WTC11 (cell line): ENCODE measurements at regions not wholly inside any gene's neighbourhood (a gene's known extent, or its start where the extent isn't known, plus 50 kb on each side); places are given as distances from the start of the nearest gene placed in this dataset.

Experiments
- ATAC-seq: fragments of 200-7000 bp; cut with Tn5 transposase; 2 replicates; pipeline ENCODE4 v1.10.0; 2021; ENCODE audit warnings: mild to moderate bottlenecking, moderate library complexity
- CTCF ChIA-PET: fragments of 300-600 bp; sonication (Branson Sonifier 250); formaldehyde crosslinking; loops from one replicate; lab custom pipeline; 2021; ENCODE audit warnings: antibody characterized with exemption; lab: Charles Lee
- POLR2A ChIA-PET: fragments of 350-600 bp; sonication (Branson Sonifier 250); formaldehyde crosslinking; loops from one replicate; lab custom pipeline; 2021; ENCODE audit warnings: antibody characterized with exemption; lab: Charles Lee
- DNase-seq: peaks from one replicate; pipeline ENCODE4 v3.0.0; 2021; ENCODE audit warnings: low spot score
- H3K27ac Mint-ChIP-seq: 2 replicates; pipeline ENCODE4 v1.8.0; 2021; ENCODE audit warnings: mixed read lengths
- H3K27me3 Mint-ChIP-seq: 2 replicates; pipeline ENCODE4 v1.8.0; 2021; ENCODE audit warnings: low read depth, mild to moderate bottlenecking, moderate library complexity, mixed read lengths
- H3K36me3 Mint-ChIP-seq: 2 replicates; pipeline ENCODE4 v1.8.0; 2021; ENCODE audit warnings: mixed read lengths
- H3K4me1 Mint-ChIP-seq: 2 replicates; pipeline ENCODE4 v1.8.0; 2022; ENCODE audit warnings: mixed read lengths
- H3K4me3 Mint-ChIP-seq: 2 replicates; pipeline ENCODE4 v1.8.0; 2021; ENCODE audit warnings: mild to moderate bottlenecking, moderate library complexity, mixed read lengths
- H3K9me3 Mint-ChIP-seq: 2 replicates; pipeline ENCODE4 v1.8.0; 2021; ENCODE audit warnings: mixed read lengths
- CREB1 ChIP-seq: sonication (generic); formaldehyde crosslinking; IDR thresholded peaks from 2 replicates; pipeline ENCODE4 v1.8.0; 2023; ENCODE audit warnings: mild to moderate bottlenecking, missing genetic modification reagents
- ELF4 ChIP-seq: sonication (generic); formaldehyde crosslinking; IDR thresholded peaks from 2 replicates; pipeline ENCODE4 v1.8.1; 2022; ENCODE audit warnings: low read depth, mild to moderate bottlenecking, moderate library complexity, missing genetic modification reagents
- EMX1 ChIP-seq: fragments of 250-450 bp; sonication (Bioruptor Pico); IDR thresholded peaks from 2 replicates; pipeline ENCODE4 v1.8.0; 2021; ENCODE audit warnings: mild to moderate bottlenecking
- ESRRA ChIP-seq: sonication (generic); formaldehyde crosslinking; IDR thresholded peaks from 2 replicates; pipeline ENCODE4 v1.8.1; 2022; ENCODE audit warnings: mild to moderate bottlenecking, missing genetic modification reagents, borderline replicate concordance
- IRF1 ChIP-seq: sonication (generic); formaldehyde crosslinking; IDR thresholded peaks from 2 replicates; pipeline ENCODE4 v1.8.0; 2023; ENCODE audit warnings: missing genetic modification reagents
- MAX ChIP-seq: sonication (generic); formaldehyde crosslinking; IDR thresholded peaks from 2 replicates; pipeline ENCODE4 v1.8.0; 2022; ENCODE audit warnings: mild to moderate bottlenecking, missing genetic modification reagents
- NR2C2 ChIP-seq: sonication (generic); formaldehyde crosslinking; IDR thresholded peaks from 2 replicates; pipeline ENCODE4 v1.8.0; 2022; ENCODE audit warnings: mild to moderate bottlenecking, missing genetic modification reagents
- SMAD3 ChIP-seq: sonication (generic); formaldehyde crosslinking; IDR thresholded peaks from 2 replicates; pipeline ENCODE4 v1.8.0; 2022; ENCODE audit warnings: missing genetic modification reagents, mild to moderate bottlenecking, borderline replicate concordance
- SOX15 ChIP-seq: fragments of 250-450 bp; sonication (Bioruptor Pico); IDR thresholded peaks from 2 replicates; pipeline ENCODE4 v1.9.0; 2021; ENCODE audit warnings: mild to moderate bottlenecking
- SP1 ChIP-seq: sonication (generic); formaldehyde crosslinking; conservative IDR thresholded peaks from 2 replicates; pipeline ENCODE4 v1.8.1; 2022; ENCODE audit warnings: missing genetic modification reagents
- TCF7 ChIP-seq: sonication (generic); formaldehyde crosslinking; IDR thresholded peaks from 2 replicates; pipeline ENCODE4 v1.8.0; 2022; ENCODE audit warnings: mild to moderate bottlenecking, low read depth, missing genetic modification reagents, moderate library complexity
- TP53 ChIP-seq: sonication (generic); formaldehyde crosslinking; IDR thresholded peaks from 2 replicates; pipeline ENCODE4 v1.8.1; 2023; ENCODE audit warnings: mild to moderate bottlenecking, missing genetic modification reagents
- ZNF219 ChIP-seq: sonication (generic); formaldehyde crosslinking; IDR thresholded peaks from 2 replicates; pipeline ENCODE4 v1.8.0; 2023; ENCODE audit warnings: missing genetic modification reagents, mild to moderate bottlenecking, borderline replicate concordance
- ZNF232 ChIP-seq: sonication (generic); formaldehyde crosslinking; IDR thresholded peaks from 2 replicates; pipeline ENCODE4 v1.8.0; 2022; ENCODE audit warnings: mild to moderate bottlenecking, missing genetic modification reagents
- ZNF263 ChIP-seq: sonication (generic); formaldehyde crosslinking; IDR thresholded peaks from 2 replicates; pipeline ENCODE4 v1.8.1; 2022; ENCODE audit warnings: low read depth, mild to moderate bottlenecking, moderate library complexity, missing genetic modification reagents
- ZNF396 ChIP-seq: fragments of 250-450 bp; sonication (Bioruptor Pico); IDR thresholded peaks from 2 replicates; pipeline ENCODE4 v1.8.0; 2021; ENCODE audit warnings: mild to moderate bottlenecking, moderate library complexity, borderline replicate concordance
- ZNF423 ChIP-seq: fragments of 250-450 bp; sonication (Bioruptor Pico); IDR thresholded peaks from 2 replicates; pipeline ENCODE4 v2.1.2; 2022; ENCODE audit warnings: mild to moderate bottlenecking, moderate library complexity
- TF ChIP-seq, protein P1 (sequence below): sonication (generic); formaldehyde crosslinking; IDR thresholded peaks from 2 replicates; pipeline ENCODE4 v1.8.1; 2023; ENCODE audit warnings: mild to moderate bottlenecking, missing genetic modification reagents, moderate library complexity
- TF ChIP-seq, protein P2 (sequence below): fragments of 250-450 bp; sonication (Bioruptor Pico); conservative IDR thresholded peaks from 2 replicates; pipeline ENCODE4 v1.9.0; 2021; ENCODE audit warnings: mild to moderate bottlenecking
- TF ChIP-seq, protein P3 (sequence below): sonication (generic); formaldehyde crosslinking; IDR thresholded peaks from 2 replicates; pipeline ENCODE4 v1.8.1; 2023; ENCODE audit warnings: mild to moderate bottlenecking, moderate library complexity, missing genetic modification reagents
- TF ChIP-seq, protein P4 (sequence below): fragments of 200-600 bp; IDR thresholded peaks from 2 replicates; pipeline ENCODE4 v1.8.0; 2022; ENCODE audit warnings: antibody characterized with exemption
- TF ChIP-seq, protein P5 (sequence below): fragments of 250-450 bp; sonication (Bioruptor Pico); IDR thresholded peaks from 2 replicates; pipeline ENCODE4 v1.8.0; 2021; ENCODE audit warnings: mild to moderate bottlenecking

- no peak for TF ChIP-seq ZNF396 (CRISPR knock-in tag)
- TF ChIP-seq, protein P1, sequence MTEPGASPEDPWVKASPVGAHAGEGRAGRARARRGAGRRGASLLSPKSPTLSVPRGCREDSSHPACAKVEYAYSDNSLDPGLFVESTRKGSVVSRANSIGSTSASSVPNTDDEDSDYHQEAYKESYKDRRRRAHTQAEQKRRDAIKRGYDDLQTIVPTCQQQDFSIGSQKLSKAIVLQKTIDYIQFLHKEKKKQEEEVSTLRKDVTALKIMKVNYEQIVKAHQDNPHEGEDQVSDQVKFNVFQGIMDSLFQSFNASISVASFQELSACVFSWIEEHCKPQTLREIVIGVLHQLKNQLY: no peak
- no peak for TF ChIP-seq ZNF423 (CRISPR knock-in tag)
- TF ChIP-seq NR2C2 (CRISPR knock-in tag): no peak
- TF ChIP-seq, protein P2, sequence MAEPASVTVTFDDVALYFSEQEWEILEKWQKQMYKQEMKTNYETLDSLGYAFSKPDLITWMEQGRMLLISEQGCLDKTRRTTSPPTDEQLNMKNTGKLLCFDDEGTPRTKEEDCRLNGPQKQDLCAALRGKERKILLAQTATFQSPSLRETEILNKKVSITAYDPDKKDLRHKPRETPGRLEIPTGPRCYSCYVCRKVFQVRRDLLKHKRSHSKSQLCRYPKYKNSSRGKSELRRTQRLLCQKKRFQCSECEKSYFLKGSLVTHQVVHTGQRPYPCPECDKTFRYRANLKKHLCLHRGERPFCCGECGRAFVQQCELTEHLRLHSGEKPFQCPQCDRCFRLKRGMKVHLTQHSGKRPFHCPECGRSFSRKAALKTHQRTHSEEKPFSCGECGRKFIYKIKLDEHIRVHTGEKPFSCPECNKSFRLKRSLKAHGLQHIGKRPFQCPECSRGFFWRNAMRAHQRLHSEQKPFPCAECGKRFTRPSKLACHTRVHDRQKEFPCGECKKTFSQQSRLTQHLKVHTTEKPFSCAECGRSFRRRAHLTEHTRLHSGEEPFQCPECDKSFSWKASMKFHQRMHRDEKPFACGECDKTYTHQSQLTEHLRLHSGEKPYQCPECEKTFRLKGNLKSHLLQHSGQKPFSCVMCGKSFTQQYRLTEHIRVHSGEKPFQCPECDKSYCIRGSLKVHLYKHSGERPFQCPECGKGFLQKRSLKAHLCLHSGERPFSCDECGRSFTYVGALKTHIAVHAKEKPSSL (CRISPR knock-in tag): no peak
- no peak for TF ChIP-seq ZNF232 (CRISPR knock-in tag)
- no peak for TF ChIP-seq ZNF219
- no peak for TF ChIP-seq IRF1 (CRISPR knock-in tag)
- TF ChIP-seq, protein P3, sequence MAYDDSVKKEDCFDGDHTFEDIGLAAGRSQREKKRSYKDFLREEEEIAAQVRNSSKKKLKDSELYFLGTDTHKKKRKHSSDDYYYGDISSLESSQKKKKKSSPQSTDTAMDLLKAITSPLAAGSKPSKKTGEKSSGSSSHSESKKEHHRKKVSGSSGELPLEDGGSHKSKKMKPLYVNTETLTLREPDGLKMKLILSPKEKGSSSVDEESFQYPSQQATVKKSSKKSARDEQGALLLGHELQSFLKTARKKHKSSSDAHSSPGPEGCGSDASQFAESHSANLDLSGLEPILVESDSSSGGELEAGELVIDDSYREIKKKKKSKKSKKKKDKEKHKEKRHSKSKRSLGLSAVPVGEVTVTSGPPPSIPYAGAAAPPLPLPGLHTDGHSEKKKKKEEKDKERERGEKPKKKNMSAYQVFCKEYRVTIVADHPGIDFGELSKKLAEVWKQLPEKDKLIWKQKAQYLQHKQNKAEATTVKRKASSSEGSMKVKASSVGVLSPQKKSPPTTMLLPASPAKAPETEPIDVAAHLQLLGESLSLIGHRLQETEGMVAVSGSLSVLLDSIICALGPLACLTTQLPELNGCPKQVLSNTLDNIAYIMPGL (CRISPR knock-in tag): no peak
Measured at GRCh38 chr7:145151676-145152075, 315.8 kb upstream of the TPK1 start (continued).

- ChIA-PET CTCF (no interaction called here), POLR2A (no interaction called here)
- no peak for TF ChIP-seq CREB1
- no peak for TF ChIP-seq MAX
- no peak for TF ChIP-seq SP1
- no peak for TF ChIP-seq SMAD3 (CRISPR knock-in tag)
- TF ChIP-seq TP53 (CRISPR knock-in tag): no peak
- H3K27me3 Mint-ChIP-seq: no peaks in the 10 kb centered on the region; the same call in 1 of the 2 replicates
- H3K4me3 Mint-ChIP-seq: no peak overlapping the region
- no peaks in the 10 kb centered on the region for H3K36me3 Mint-ChIP-seq
- H3K4me1 Mint-ChIP-seq: peaks cover 5% of the 10 kb centered on the region
- ATAC-seq: no peak
- DNase-seq: no peak
- peaks cover 3% of the 10 kb centered on the region; the same call in 1 of the 2 replicates for H3K9me3 Mint-ChIP-seq
- no peak overlapping the region for H3K27ac Mint-ChIP-seq
Measured at GRCh38 chr7:145147865-145148264, 312.0 kb upstream of the TPK1 start.

- no peaks in the 10 kb centered on the region for H3K27me3 Mint-ChIP-seq
- no peak overlapping the region for H3K27ac Mint-ChIP-seq
- H3K4me1 Mint-ChIP-seq: peaks cover 14% of the 10 kb centered on the region
- peaks cover 10% of the 10 kb centered on the region for H3K9me3 Mint-ChIP-seq
- DNase-seq: no peak
- ChIA-PET CTCF (no interaction called here), POLR2A (no interaction called here)
- ATAC-seq: no peak
- TF ChIP-seq ZNF263 (no peak), ESRRA (no peak), SOX15 (no peak), TCF7 (CRISPR knock-in tag) (no peak)
- no peaks in the 10 kb centered on the region for H3K36me3 Mint-ChIP-seq
- H3K4me3 Mint-ChIP-seq: no peak overlapping the region
Measured at GRCh38 chr7:145143685-145144084, 307.8 kb upstream of the TPK1 start.

GRCh38 chr7:145134377-145134776, 298.5 kb upstream of the TPK1 start:
- Mint-ChIP-seq H3K27me3 (no peaks in the 10 kb centered on the region), H3K4me1 (no peaks in the 10 kb centered on the region), H3K36me3 (no peaks in the 10 kb centered on the region), H3K9me3 (no peaks in the 10 kb centered on the region), H3K27ac (no peak overlapping the region), H3K4me3 (no peak overlapping the region)
- DNase-seq: no peak
- ATAC-seq: no peak
- ChIA-PET CTCF (no interaction called here), POLR2A (no interaction called here)
- no peak for TF ChIP-seq ZNF423 (CRISPR knock-in tag)
- no peak for TF ChIP-seq ZNF219
- TF ChIP-seq, protein P4, sequence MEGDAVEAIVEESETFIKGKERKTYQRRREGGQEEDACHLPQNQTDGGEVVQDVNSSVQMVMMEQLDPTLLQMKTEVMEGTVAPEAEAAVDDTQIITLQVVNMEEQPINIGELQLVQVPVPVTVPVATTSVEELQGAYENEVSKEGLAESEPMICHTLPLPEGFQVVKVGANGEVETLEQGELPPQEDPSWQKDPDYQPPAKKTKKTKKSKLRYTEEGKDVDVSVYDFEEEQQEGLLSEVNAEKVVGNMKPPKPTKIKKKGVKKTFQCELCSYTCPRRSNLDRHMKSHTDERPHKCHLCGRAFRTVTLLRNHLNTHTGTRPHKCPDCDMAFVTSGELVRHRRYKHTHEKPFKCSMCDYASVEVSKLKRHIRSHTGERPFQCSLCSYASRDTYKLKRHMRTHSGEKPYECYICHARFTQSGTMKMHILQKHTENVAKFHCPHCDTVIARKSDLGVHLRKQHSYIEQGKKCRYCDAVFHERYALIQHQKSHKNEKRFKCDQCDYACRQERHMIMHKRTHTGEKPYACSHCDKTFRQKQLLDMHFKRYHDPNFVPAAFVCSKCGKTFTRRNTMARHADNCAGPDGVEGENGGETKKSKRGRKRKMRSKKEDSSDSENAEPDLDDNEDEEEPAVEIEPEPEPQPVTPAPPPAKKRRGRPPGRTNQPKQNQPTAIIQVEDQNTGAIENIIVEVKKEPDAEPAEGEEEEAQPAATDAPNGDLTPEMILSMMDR: no peak
- TF ChIP-seq, protein P5, sequence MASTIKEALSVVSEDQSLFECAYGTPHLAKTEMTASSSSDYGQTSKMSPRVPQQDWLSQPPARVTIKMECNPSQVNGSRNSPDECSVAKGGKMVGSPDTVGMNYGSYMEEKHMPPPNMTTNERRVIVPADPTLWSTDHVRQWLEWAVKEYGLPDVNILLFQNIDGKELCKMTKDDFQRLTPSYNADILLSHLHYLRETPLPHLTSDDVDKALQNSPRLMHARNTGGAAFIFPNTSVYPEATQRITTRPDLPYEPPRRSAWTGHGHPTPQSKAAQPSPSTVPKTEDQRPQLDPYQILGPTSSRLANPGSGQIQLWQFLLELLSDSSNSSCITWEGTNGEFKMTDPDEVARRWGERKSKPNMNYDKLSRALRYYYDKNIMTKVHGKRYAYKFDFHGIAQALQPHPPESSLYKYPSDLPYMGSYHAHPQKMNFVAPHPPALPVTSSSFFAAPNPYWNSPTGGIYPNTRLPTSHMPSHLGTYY (CRISPR knock-in tag): no peak
- no peak for TF ChIP-seq ESRRA
- TF ChIP-seq ELF4 (CRISPR knock-in tag): no peak
- TF ChIP-seq EMX1 (CRISPR knock-in tag): no peak
- no peak for TF ChIP-seq MAX
- no peak for TF ChIP-seq ZNF396 (CRISPR knock-in tag)
- no peak for TF ChIP-seq SP1
